ENCODE measurements at regions not wholly inside any gene's neighbourhood (a gene's known extent, or its start where the extent isn't known, plus 50 kb on each side); places are given as distances from the start of the nearest gene placed in this dataset.
A peak's percentile ranks its signal among the peaks of the same experiment; 100 is the strongest.
"Not testable (repeated sequence)": the region's sequence is repeated elsewhere in the genome, so short reads cannot be mapped to it uniquely, and the experiment has no call there.

DNA sequence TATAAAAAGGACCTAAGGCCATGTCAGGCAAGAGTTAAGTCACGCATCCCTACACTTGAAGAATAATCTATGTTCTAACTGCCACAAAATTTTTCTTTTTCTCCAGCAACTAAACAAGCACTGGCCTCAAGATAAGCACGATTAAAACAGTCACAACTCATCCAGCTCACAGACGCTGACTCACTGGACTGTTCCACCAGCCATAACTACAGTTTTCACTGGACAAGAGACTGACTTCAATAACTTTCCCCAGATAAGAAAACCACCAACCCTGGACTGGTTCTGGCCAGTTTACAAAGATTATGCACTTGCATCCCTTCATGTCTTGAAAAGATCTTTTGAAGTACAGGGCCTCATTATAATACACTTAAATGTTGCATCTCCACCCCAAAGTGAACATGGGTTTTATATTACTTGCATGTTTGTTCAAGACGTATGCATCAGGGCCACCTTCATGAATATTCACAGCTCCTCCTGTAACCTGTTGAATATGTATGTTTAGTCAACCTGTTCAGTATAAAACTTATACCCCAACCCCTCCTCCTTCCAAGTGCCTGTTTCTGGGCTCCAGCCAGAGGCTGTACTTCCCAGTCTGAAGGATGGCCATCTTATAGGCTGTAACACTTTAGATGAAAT is 129.3 kb upstream of the EPB41L4A start:
- no peak for ATAC-seq
- Mint-ChIP-seq H3K9me3 (no peaks in the 10 kb centered on the region), H3K27me3 (peaks cover 0 to 6% of the 10 kb centered on the region in 2 donors), H3K4me1 (ENCODE audit: low read depth in 2 of 2) (peaks cover 0 to 9% of the 10 kb centered on the region in 2 donors), H3K27ac (no peak overlapping the region), H3K4me3 (no peak overlapping the region), H3K36me3 (no peaks in the 10 kb centered on the region)
- no peak for DNase-seq (ENCODE audit: low spot score)

DNA sequence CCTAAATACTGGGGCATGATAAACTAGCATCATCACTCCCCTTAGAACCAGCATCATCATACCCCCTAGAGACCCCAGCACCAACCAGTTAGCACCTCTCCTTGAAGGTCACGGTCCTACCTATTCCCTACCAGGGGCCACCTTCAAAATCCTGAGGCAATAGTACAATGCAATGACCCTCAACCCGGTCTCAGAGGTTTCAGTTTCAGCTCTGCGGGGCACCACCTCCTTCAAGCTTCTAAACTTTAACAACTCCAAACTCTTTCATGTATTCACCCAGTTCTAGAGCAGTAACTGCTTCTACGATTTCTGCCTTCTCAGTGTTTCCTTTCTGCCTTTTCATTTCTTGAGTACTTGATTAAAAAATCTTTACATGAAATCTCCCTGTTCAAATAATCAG is 130.1 kb upstream of the EPB41L4A start:
- H3K27ac Mint-ChIP-seq: no peak overlapping the region
- no peaks in the 10 kb centered on the region for H3K9me3 Mint-ChIP-seq
- H3K4me1 Mint-ChIP-seq (ENCODE audit: low read depth in 2 of 2): peaks cover 0 to 9% of the 10 kb centered on the region in 2 donors

DNA sequence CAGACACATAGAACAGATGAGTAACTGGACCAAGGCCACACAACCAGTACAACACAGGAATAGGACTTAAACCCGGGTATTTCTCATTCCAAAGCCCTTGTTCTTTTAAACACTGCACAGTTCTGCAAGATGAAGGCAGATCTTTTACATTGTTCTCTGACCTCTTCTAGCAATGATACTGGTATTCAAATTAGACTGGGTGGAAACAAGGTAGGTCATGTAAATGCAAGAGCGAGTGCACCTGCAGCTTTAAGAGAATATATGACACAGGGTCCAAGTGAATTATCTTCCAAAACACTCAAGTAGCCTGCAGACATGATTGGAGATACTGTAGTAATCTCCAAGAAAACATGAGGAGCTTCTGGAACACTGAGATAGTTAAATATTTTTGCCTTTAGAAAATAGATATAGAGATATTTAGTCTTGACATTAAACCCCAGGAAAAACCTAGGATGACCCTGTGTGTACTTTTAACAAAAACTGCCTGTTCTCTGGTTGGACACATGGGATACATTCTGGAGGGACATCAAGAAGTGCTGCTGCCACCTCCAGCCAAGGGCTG is 130.6 kb upstream of the EPB41L4A start:
- Mint-ChIP-seq H3K27me3 (peaks cover 0 to 6% of the 10 kb centered on the region in 2 donors), H3K36me3 (no peaks in the 10 kb centered on the region), H3K4me3 (no peak overlapping the region), H3K4me1 (ENCODE audit: low read depth in 2 of 2) (peaks cover 0 to 9% of the 10 kb centered on the region in 2 donors), H3K27ac (no peak overlapping the region), H3K9me3 (no peaks in the 10 kb centered on the region)
- DNase-seq (ENCODE audit: low spot score): no peak
- ATAC-seq: no peak

More for the DNA sequence above, 130.1 kb upstream of the EPB41L4A start:
- H3K4me3 Mint-ChIP-seq: no peak overlapping the region
- ATAC-seq (no peak), DNase-seq (ENCODE audit: low spot score) (no peak)
- H3K27me3 Mint-ChIP-seq: peaks cover 0 to 6% of the 10 kb centered on the region in 2 donors
- H3K36me3 Mint-ChIP-seq: no peaks in the 10 kb centered on the region

GRCh38 chr5:112551419-112552032 is 132.4 kb upstream of the EPB41L4A start:
- Mint-ChIP-seq H3K4me1 (ENCODE audit: low read depth in 2 of 2) (peaks cover 0 to 9% of the 10 kb centered on the region in 2 donors), H3K27ac (no peak overlapping the region), H3K9me3 (no peaks in the 10 kb centered on the region), H3K4me3 (no peak overlapping the region), H3K27me3 (peaks cover 0 to 3% of the 10 kb centered on the region in 2 donors), H3K36me3 (no peaks in the 10 kb centered on the region)
- ATAC-seq (no peak), DNase-seq (ENCODE audit: low spot score) (no peak)

GRCh38 chr5:112552216-112552615 is 133.1 kb upstream of the EPB41L4A start:
- no peaks in the 10 kb centered on the region for H3K27me3 Mint-ChIP-seq

DNA sequence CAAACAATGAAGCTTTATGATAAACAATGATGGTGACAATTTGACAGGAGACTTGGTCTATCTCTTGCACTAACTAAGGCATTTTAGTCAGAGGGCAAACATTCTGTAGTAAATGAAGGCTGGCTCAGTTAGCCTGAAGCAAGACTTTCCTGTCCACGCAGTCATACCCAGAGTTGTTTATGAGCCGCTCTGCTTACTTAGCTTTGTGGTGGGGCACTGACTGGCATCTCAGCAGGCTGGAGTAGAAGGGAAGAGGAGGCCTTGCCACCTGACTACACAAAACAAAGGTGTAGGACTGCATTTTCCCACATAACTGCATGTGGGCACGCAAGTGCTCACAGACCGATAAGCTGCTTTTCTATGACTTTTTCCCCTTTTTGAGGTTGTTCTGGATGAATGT is 133.7 kb upstream of the EPB41L4A start:
- no peak overlapping the region for H3K27ac Mint-ChIP-seq
- no peaks in the 10 kb centered on the region for H3K27me3 Mint-ChIP-seq
- DNase-seq (ENCODE audit: low spot score) (no peak), ATAC-seq (no peak)
- no peak overlapping the region for H3K4me3 Mint-ChIP-seq
- H3K36me3 Mint-ChIP-seq: no peaks in the 10 kb centered on the region
- H3K9me3 Mint-ChIP-seq: no peaks in the 10 kb centered on the region
- H3K4me1 Mint-ChIP-seq (ENCODE audit: low read depth in 2 of 2): peaks cover 0 to 9% of the 10 kb centered on the region in 2 donors

More at GRCh38 chr5:112552216-112552615, 133.1 kb upstream of the EPB41L4A start:
- ATAC-seq (no peak), DNase-seq (ENCODE audit: low spot score) (no peak)
- no peak overlapping the region for H3K4me3 Mint-ChIP-seq
- no peaks in the 10 kb centered on the region for H3K36me3 Mint-ChIP-seq
- H3K9me3 Mint-ChIP-seq: no peaks in the 10 kb centered on the region
- H3K4me1 Mint-ChIP-seq (ENCODE audit: low read depth in 2 of 2): peaks cover 0 to 9% of the 10 kb centered on the region in 2 donors
- no peak overlapping the region for H3K27ac Mint-ChIP-seq

DNA sequence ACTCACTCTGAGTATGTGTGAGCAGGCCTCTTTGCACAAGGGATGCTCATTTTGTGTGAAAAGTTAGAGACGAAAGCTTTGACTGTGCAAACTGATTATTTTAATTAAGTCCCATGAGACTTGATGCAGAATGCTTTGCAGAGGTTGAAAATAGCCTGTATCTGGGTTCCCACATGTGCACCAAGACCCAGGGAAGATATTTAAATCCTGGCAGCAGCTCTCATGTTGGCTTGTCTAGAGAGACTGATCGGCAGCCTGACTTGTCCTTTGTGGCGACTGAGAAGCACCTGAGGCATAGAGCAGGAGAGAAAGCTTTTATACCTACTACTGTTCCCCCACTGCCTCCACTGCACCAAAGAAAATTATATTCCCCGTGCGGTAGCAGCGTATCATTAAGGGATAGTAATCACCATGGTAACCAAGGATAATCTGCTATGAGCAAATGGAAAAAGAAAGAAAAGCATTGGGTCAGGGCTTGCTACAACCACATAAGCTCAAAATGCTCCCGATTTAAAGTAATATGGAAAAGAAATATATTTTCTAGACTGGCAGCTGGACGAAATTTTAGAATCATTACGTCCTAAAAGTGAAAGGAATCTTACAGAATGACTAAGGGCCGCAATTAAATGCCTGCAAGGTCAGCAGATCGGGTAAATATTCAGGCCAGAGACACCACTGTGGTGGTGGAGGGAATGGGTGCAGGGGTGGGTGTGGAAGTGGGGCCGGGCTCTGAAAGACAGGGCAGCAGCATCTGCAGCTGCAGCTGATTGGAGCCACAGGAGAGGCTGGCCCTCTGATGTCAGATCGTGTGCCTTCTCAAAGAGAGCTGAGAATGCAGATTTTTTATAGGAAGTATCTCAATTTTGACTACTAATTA is 135.3 kb upstream of the EPB41L4A start:
- peaks cover 0 to 2% of the 10 kb centered on the region in 2 donors for H3K4me1 Mint-ChIP-seq (ENCODE audit: low read depth in 2 of 2)
- no peak overlapping the region for H3K27ac Mint-ChIP-seq
- H3K9me3 Mint-ChIP-seq: no peaks in the 10 kb centered on the region
- H3K4me3 Mint-ChIP-seq: no peak overlapping the region
- no peaks in the 10 kb centered on the region for H3K27me3 Mint-ChIP-seq
- no peaks in the 10 kb centered on the region for H3K36me3 Mint-ChIP-seq
- DNase-seq (ENCODE audit: low spot score): no peak
- ATAC-seq: no peak

GRCh38 chr5:112555197-112555596 is 136.1 kb upstream of the EPB41L4A start:
- no peak overlapping the region for H3K27ac Mint-ChIP-seq

DNA sequence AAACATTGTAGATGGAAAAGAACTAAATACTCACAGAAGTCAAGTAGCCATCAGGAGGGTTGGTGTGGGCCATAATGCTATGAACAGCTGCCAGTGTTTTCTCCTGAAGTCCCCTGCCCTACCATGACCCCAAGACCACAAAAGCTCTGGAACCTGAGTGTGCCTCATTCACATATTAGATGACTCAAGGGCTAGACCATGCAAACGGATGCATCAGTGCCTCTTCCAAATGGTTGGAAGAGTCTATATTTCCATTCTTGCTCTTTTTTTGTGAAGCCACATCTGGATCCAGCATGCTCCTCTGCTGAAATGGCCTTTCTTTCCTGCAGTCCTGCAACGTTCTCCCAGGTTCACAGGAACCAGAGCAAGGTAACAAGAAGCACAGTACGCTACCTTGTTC is 136.6 kb upstream of the EPB41L4A start:
- Mint-ChIP-seq H3K27ac (no peak overlapping the region), H3K9me3 (no peaks in the 10 kb centered on the region), H3K4me1 (ENCODE audit: low read depth in 2 of 2) (no peaks in the 10 kb centered on the region), H3K27me3 (no peaks in the 10 kb centered on the region), H3K4me3 (no peak overlapping the region), H3K36me3 (no peaks in the 10 kb centered on the region)
- peak in 1 of 2 donors; percentile 21 for ATAC-seq
- DNase-seq (ENCODE audit: low spot score): no peak

More at GRCh38 chr5:112555197-112555596, 136.1 kb upstream of the EPB41L4A start:
- no peaks in the 10 kb centered on the region for H3K27me3 Mint-ChIP-seq
- DNase-seq (ENCODE audit: low spot score) (no peak), ATAC-seq (peak in 1 of 2 donors; percentile 53)
- no peaks in the 10 kb centered on the region for H3K4me1 Mint-ChIP-seq (ENCODE audit: low read depth in 2 of 2)
- no peak overlapping the region for H3K4me3 Mint-ChIP-seq
- H3K36me3 Mint-ChIP-seq: no peaks in the 10 kb centered on the region
- no peaks in the 10 kb centered on the region for H3K9me3 Mint-ChIP-seq

GRCh38 chr5:112559501-112559900 is 140.4 kb upstream of the EPB41L4A start:
- not testable (repeated sequence) for H3K4me3 Mint-ChIP-seq; DNase-seq (ENCODE audit: low spot score); H3K9me3 Mint-ChIP-seq; H3K27me3 Mint-ChIP-seq; H3K4me1 Mint-ChIP-seq (ENCODE audit: low read depth in 2 of 2); H3K27ac Mint-ChIP-seq; ATAC-seq
- peaks cover 13% of the 10 kb centered on the region for H3K36me3 Mint-ChIP-seq

GRCh38 chr5:112560371-112560770 is 141.3 kb upstream of the EPB41L4A start:
- Mint-ChIP-seq H3K4me1 (ENCODE audit: low read depth in 2 of 2) (no peaks in the 10 kb centered on the region), H3K27ac (no peak overlapping the region), H3K4me3 (no peak overlapping the region), H3K27me3 (no peaks in the 10 kb centered on the region), H3K9me3 (peaks cover 4% of the 10 kb centered on the region), H3K36me3 (peaks cover 13% of the 10 kb centered on the region)
- ATAC-seq (no peak), DNase-seq (ENCODE audit: low spot score) (no peak)

DNA sequence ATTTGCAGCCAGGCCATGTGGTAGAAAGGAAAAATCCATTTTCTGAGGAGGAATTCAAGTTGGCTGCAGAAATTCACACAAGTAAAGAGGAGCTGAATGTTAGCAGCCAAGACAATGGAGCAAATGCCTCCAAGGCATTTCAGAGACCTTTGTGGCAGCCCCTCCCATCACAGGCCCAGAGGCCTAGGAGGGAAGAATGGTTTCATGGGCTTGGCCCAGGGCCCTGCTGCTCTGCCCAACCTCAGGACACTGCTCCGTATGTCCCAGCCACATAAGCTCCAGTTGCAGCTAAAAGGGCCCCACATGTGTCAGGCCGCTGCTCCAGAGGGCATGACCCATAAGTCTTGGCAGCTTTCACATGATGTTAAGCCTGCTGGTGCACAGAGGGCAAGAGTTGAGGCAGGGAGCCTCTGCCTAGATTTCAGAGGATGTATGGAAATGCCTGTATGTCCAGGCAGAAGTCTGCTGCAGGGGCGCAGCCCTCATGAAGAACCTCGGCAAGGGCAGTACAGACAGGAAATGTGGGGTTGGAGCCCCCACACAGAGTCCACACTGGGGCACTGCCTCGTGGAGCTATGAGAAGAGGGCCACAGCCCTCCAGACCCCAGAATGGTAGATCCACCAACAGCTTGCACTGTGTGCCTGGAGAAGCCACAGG is 144.2 kb upstream of the EPB41L4A start:
- Mint-ChIP-seq H3K27me3 (peaks cover 0 to 9% of the 10 kb centered on the region in 2 donors), H3K27ac (no peak overlapping the region), H3K36me3 (peaks cover 13% of the 10 kb centered on the region), H3K4me3 (no peak overlapping the region), H3K4me1 (ENCODE audit: low read depth in 2 of 2) (no peaks in the 10 kb centered on the region), H3K9me3 (peaks cover 4% of the 10 kb centered on the region)
- DNase-seq (ENCODE audit: low spot score): no peak
- no peak for ATAC-seq

DNA sequence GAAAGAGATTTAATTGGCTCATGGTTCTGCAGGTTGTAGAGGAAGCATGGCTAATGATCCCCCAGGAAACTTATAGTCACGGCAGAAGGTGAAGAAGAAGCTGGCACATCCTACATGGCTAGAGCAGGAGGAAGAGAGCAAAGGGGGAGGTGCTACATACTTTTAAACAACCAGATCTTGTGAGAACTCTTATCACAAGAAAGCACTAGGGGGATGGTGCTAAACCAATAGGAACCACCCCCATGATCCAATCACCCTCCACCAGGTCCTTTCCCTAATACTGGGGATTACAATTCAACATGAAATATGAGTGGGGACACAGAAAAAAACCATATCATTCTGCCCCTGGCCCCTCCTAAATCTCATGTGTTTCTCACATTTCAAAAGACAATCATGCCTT is 147.2 kb upstream of the EPB41L4A start:
- no peak overlapping the region for H3K4me3 Mint-ChIP-seq
- H3K36me3 Mint-ChIP-seq: peaks cover 13% of the 10 kb centered on the region
- DNase-seq (ENCODE audit: low spot score) (no peak), ATAC-seq (no peak)
- peaks cover 4% of the 10 kb centered on the region for H3K9me3 Mint-ChIP-seq
- no peaks in the 10 kb centered on the region for H3K4me1 Mint-ChIP-seq (ENCODE audit: low read depth in 2 of 2)
- no peak overlapping the region for H3K27ac Mint-ChIP-seq
- H3K27me3 Mint-ChIP-seq: peaks cover 0 to 12% of the 10 kb centered on the region in 2 donors

Measured in natural killer cell treated with Interleukin-12 subunit alpha and Interleukin-12 subunit beta and Interleukin-15 and Interleukin-18, amount 100 ng/mL, for 72 hours (primary cell).